K562 (cell line): ENCODE measurements at regions not wholly inside any gene's neighbourhood (a gene's known extent, or its start where the extent isn't known, plus 50 kb on each side); places are given as distances from the start of the nearest gene placed in this dataset.

Source experiments
- ELF2 ChIP-seq: fragments of 250-450 bp; sonication (Bioruptor Pico); IDR thresholded peaks from 2 replicates; pipeline ENCODE4 v1.5.0; 2021; ENCODE audit warnings: mild to moderate bottlenecking
- PRDM10 ChIP-seq: fragments of 450-650 bp; IDR thresholded peaks from 2 replicates; pipeline ENCODE4 v1.6.1; 2018; ENCODE audit not compliant: partially characterized antibody
- SETDB1 ChIP-seq: IDR thresholded peaks from one replicate; pipeline ENCODE4 v1.6.1; 2012; ENCODE audit warnings: low read length, control low read depth, inconsistent platforms
- ZBTB33 ChIP-seq: sonication (generic); formaldehyde crosslinking; IDR thresholded peaks from 2 replicates; pipeline ENCODE4 v1.8.1; 2023; ENCODE audit warnings: mild to moderate bottlenecking, missing genetic modification reagents
- ZNF354B ChIP-seq: fragments of 250-450 bp; sonication (Bioruptor Pico); IDR thresholded peaks from 2 replicates; pipeline ENCODE4 v1.4.0; 2020
- ZNF589 ChIP-seq: fragments of 200-800 bp; sonication (Bioruptor generic); IDR thresholded peaks from 2 replicates; pipeline ENCODE4 v1.6.1; 2016; ENCODE audit warnings: low read depth, missing genetic modification characterization, missing compliant biosample characterization
- ZNF639 ChIP-seq, 2 experiments: fragments of 200-800 bp in 1 of 2; sonication (Bioruptor generic) in 1 of 2; sonication (generic) in 1 of 2; formaldehyde crosslinking in 1 of 2; IDR thresholded peaks in 1 of 2; conservative IDR thresholded peaks in 1 of 2; 2 replicates each; pipeline versions ENCODE4 v1.5.0 to v1.6.1; 2016 to 2020; ENCODE audit warnings: missing compliant biosample characterization in 1 of 2, missing genetic modification characterization in 1 of 2, missing genetic modification reagents in 1 of 2

GRCh38 chr6:98395610-98396166 is 438.7 kb upstream of the POU3F2 start:
- TF ChIP-seq ZBTB33 (CRISPR knock-in tag) (no peak), ELF2 (CRISPR knock-in tag) (no peak), PRDM10 (no peak), ZNF639 (CRISPR knock-in tag; conservative IDR thresholded peaks at IDR 0.05 in 1 of 2, IDR thresholded peaks at IDR 0.05 in 1 of 2) (no peak), ZNF354B (no peak), ZNF589 (CRISPR knock-in tag) (no peak), SETDB1 (no peak)
